IPS-NIHi7 (cell line): ENCODE measurements at regions not wholly inside any gene's neighbourhood (a gene's known extent, or its start where the extent isn't known, plus 50 kb on each side); places are given as distances from the start of the nearest gene placed in this dataset.
"Not testable (repeated sequence)": the region's sequence is repeated elsewhere in the genome, so short reads cannot be mapped to it uniquely, and the experiment has no call there.

Experiments used
- DNase-seq: peaks from one replicate; pipeline ENCODE4 v3.0.0; 2012; ENCODE audit warnings: mixed read lengths; ENCODE audit errors: extremely low spot score

DNA sequence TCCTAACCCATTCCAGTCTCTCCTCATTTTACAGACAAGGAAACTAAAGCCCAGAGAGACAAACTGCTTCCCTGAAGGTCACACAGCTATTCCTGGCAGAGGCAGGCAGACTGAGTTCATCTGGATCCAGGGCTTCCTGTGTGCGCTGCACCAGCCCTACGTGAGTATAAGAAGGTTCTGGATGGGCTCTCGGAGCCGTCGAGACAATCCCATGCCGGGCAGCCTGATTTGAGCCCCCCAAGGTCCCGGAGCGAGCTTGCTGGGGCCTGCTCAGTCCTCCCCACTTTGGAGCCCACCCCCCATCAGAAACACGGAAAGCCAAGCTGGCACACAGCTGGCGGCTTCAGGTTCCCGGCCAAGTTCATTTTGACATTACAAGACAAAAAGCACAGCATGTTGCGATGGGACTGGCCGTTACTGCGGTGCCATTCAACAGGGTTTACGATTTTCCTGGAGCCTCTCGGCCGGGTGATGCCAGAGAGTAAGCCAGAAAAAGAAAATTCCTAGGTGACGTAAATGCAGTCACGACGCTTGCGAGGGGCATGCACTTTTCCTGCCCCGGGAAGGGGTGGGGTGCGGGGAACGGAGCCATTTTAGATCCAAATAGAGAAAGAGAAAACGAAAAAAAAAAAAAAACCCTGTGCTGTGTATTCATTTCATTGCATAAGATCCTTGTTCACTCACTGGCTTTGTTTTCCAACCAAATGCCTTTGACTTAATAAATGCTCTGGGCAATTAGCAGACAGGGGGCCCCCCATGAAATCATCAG is 167.1 kb upstream of the FOXF1 start:
- no peak for DNase-seq

DNA sequence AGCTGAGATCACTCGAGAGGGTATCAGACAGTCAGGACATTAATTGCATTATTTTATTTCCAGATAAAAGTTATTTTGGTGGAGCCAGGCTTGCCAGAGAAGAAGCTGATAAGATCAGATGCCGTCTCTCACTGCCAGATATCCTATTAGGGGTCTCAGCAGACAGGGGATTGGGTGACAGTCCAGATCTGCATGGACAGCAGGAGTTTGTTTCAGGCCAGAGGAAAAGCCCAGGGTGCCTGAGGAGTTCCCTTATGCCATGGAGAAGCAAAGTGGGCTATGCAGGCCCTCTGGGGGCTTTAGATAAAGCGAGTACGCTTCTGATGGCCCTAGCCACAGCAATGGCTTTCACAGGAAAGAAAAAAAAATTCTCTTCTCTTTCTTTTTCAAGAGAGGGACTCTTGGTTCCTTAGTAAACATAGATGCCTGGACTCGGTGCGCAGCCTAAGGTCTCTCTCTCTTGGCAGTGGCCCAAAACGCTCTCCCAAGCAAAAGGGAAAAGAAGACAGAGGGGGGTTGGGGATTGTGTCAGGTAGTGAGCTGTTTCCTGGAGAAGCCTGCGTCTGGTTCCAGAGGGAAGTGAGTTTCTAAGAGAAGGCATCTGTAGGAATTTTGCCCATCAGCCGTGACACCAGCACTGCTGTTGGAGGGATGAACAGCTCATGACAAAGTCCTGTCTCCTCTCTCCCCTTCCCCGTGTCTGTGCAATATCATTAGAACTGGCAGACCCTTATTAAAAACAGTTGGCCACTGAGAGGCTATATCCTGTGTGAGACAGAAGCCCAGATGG is 166.3 kb upstream of the FOXF1 start:
- no peak for DNase-seq

GRCh38 chr16:86344586-86344871 is 165.8 kb upstream of the FOXF1 start:
- DNase-seq, result no peak

GRCh38 chr16:86344881-86345280 is 165.4 kb upstream of the FOXF1 start:
- DNase-seq, result no peak

GRCh38 chr16:86345516-86345915 is 164.8 kb upstream of the FOXF1 start:
- DNase-seq, result no peak

GRCh38 chr16:86346034-86346433 is 164.3 kb upstream of the FOXF1 start:
- no peak for DNase-seq

DNA sequence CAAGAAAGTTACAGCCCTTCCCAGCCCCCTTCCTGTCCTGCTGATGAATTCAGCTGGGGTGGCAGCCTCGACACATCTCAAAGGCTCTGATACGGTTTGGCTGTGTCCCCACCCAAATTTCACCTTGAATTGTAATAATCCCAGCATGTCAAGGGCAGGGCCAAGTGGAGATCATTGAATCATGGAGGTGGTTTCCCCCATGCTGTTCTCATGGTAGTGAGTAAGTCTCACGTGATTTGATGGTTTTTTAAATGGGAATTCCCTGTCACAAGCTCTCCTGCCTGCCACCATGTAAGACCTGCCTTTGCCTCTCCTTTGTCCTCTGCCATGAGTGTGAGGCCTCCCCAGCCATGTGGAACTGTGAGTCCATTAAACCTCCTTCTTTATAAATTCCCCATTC is 163.2 kb upstream of the FOXF1 start:
- DNase-seq, result no peak

DNA sequence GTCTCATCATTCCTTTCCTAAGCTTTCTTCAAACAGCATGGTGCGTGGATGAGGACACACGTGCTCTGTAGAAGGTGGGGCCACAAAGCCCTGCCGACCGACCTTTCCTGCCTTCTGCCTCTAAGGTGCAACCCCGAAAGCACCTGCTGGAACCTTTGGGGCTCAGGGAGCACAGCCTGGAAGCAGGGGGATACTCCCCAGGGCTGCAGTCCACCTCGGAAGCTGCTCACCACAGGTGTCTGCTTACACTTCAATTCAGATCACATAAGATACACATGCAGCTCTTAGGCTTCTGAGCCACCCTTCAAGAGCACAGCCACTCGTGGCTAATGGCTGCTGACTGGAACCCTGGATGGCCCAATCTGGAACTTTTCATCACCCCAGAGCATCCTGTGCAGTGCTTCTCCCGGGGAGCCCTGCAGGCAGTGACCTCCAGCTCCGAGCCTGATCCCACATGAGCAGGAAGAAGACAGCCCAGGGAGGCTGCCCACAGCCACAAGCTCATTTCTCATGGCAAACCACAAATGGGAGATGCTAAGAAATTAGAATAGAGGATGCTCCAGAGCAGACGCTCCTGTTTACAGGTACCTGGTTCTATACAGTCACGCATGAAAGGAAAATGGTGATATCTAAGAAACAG is 162.3 kb upstream of the FOXF1 start:
- DNase-seq, result no peak

DNA sequence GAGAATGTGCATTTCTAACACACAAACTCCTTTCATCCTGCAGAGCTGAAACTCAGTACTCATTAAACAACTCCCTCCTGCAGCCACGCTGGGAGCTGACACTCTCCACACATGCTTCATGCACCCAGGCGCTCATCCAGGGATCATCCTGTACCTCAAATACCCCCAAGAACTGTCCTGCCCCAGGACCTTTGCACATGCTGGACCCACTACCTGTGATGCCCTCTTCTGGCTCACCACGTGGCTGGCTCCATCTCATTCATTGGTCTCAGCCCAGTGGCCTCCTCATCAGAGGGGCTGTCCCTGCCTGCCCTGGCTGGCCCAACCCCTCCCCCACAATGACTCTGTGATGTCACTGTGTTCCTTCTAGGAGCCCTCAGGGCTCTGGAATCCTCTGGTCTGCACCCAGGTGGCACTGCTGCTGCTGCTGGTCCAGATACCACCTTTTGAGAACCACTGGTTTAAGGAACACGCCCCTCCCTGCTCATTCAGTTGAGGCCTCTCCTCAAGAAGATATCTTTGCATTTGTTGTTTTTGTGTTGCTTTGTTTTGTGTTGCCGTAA is 160.9 kb upstream of the FOXF1 start:
- DNase-seq, result no peak

DNA sequence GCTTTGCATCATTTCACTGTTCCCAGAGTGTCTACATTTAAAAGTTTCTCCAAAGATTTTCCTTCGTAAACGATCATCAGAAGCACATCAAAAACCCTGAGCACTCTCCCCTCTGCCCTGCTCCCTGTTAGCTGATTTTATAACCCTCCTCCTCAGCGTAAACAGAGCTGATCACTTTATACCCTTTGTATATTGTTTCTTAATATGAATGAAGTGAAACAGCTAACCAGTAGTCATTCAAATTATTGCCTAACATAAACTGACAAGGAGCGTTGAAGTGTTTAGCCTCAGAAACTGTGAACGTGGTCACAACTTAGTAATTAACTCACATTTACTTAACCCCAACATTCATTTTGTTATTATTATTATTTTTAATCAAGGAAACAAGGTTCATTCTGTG is 160.0 kb upstream of the FOXF1 start:
- no peak for DNase-seq

- DNase-seq, result no peak
These were observed 159.1 kb upstream of the FOXF1 start for GRCh38 chr16:86351041-86351784.

DNA sequence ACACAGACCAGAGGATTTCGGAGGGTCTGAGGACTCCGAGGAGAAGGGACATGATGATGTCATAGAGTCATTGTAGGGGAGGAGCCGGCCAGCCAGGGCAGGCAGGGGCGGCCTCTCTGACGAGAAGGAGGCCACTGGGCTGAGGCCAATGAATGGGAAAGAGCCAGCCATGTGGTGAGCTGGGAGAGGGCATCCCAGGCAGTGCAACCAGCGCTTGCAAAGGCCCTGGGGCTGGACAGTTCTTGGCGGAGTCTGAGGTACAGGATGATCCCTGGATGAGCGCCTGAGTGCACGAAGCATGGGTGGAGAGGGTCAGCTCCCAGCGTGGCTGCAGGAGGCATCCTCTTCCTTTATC is 158.6 kb upstream of the FOXF1 start:
- DNase-seq, result not testable (repeated sequence)

DNA sequence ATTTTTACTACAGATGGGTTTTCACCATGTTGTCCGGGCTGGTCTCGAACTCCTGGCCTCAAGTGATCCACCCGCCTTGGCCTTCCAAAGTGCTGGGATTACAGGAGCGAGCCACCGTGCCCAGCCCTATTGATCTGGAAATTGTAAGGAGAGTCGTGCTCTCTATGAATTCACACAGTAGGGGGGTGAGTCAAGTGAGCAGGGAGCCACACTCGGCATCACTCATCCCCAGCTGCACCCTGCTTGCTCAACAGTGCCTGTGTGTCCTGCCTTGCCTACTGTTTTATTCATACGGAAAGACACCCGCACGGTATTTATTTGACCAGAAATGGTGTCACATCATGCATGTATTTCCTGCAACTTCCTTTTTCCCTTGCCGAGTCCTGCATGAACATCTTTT is 157.2 kb upstream of the FOXF1 start:
- no peak for DNase-seq

DNA sequence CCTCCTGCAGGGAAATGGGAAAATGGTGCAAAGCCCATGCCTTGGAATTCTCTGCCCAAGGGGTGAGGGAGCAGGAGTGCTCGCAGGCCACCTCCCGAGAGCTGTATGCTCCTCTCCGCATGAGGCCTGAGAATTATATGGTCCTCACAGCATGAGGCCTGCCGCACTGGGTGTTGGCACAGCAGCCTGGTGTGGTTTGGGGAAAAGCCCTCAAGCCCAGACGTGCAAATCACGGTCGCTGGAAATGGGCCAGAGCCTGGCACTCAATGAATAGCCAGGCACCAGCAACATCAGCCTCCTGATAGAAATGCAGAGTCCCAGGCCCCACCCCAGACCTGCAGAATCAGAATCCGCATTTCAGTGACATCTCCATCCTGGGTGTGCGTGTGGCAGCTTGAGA is 156.4 kb upstream of the FOXF1 start:
- DNase-seq, result no peak

GRCh38 chr16:86354641-86355513 is 155.4 kb upstream of the FOXF1 start:
- DNase-seq, result no peak

DNA sequence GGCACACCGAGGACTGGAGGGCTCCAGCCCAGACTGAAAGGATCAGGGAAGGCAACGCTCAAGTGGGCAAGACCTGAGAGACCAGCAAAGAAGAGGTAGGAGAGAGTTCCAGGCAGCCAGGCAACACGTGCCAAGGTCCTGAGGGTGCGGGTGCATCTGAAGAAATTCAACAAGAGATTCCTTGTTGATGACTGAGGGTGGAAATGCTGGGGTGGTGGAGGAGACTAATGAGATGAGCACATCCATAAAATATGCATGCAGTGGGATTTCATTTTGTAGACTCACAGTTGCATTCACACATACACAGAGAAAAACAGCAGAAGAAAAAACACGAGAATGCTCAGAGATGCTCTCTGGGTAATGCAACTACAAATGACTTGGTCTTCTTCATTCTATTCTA is 154.8 kb upstream of the FOXF1 start:
- DNase-seq, result no peak

DNA sequence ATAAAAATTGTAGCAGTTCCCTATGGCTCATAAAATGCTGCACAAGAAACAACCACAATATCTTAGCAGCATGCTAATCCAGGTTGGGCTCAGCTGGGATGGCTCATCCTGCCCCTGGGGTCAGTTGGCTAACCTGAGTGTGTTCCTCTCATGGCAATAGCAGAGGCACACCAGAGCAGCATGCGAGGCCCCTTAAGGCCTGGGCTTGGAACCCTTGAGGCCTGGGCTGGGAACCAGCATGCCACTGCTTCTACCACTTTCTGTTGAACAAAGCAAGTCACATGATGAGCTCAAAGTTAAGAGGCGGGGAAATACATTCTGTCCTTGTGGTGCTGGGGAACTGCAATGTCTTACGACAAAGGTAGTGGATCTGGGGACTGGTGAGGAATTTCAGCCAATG is 154.4 kb upstream of the FOXF1 start:
- no peak for DNase-seq

DNA sequence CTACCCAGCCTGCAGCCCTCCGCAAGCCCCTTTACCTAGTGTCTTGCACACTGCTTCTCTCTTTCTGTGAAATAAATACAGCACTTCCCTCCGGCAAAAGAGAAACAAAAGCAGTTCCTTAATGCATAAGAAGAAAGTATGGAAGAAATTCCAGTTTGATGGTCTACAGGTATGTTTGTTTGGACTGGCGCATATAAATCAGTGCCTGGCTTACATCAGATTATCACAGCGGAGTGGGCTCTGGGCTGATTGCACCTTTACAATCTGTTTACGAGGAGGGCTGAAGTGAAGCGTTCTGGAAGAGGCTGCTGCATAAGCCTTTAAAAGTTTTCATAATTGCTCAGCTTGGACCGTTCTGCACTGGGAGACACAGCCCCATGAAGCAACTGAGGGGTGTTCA is 153.5 kb upstream of the FOXF1 start:
- no peak for DNase-seq

GRCh38 chr16:86357303-86357702 is 153.0 kb upstream of the FOXF1 start:
- no peak for DNase-seq

GRCh38 chr16:86357950-86358349 is 152.4 kb upstream of the FOXF1 start:
- no peak for DNase-seq

- DNase-seq, result no peak
These were observed 150.8 kb upstream of the FOXF1 start for GRCh38 chr16:86359571-86359970.
